K562 (cell line): ENCODE measurements at regions not wholly inside any gene's neighbourhood (a gene's known extent, or its start where the extent isn't known, plus 50 kb on each side); places are given as distances from the start of the nearest gene placed in this dataset.

Experiments used
- ATAC-seq: fragments of 200-7000 bp; cut with Tn5 transposase; 3 replicates; pipeline ENCODE4 v1.9.1; 2020; ENCODE audit warnings: moderate library complexity
- BruUV-seq: library from RNA; stranded (reverse); fragments of 400-500 nt; replicated peaks from 2 replicates; lab custom pipeline; 2021; lab: Mats Ljungman, UMichigan
- CTCF ChIA-PET: fragments of 300-600 bp; formaldehyde crosslinking; extraction: SDS; loops from one replicate; lab custom pipeline; 2021; ENCODE audit warnings: low intra/inter-chr PET ratio; lab: Yijun Ruan, JAX
- POLR2A ChIA-PET: fragments of 300-600, 350-650 bp; sonication (Branson Sonifier 250); formaldehyde crosslinking; extraction: SDS; loops from one replicate; lab custom pipeline; 2021; ENCODE audit warnings: antibody characterized with exemption, inconsistent platforms; lab: Yijun Ruan, JAX
- DNase-seq, 4 experiments: peaks; one replicate each; pipeline versions ENCODE4 v3.0.0 to v3.0.0-alpha.2; 2011 to 2018; ENCODE audit warnings: low spot score in 3 of 4, mixed read lengths in 3 of 4; ENCODE audit errors: extremely low read depth in 1 of 4
- FAIRE-seq: peaks from 2 replicates; lab custom pipeline; 2011; peaks lifted over from hg19 to GRCh38; lab: Jason Lieb, UNC
- H2AFZ ChIP-seq: 2 replicates; pipeline ENCODE4 v1.6.0; 2011; ENCODE audit warnings: low read depth, low read length, control low read depth, inconsistent platforms
- H3K27ac ChIP-seq: fragments of 200-600 bp; 3 replicates; pipeline ENCODE4 v1.8.0; 2011; ENCODE audit warnings: low read depth, mild to moderate bottlenecking, control low read depth, inconsistent platforms, low read length, moderate library complexity, mixed read lengths; ENCODE audit errors: extremely low read depth
- H3K27me3 ChIP-seq, 2 experiments: fragments of 300-600 bp in 1 of 2; 2 replicates in 1 of 2; 3 replicates in 1 of 2; pipeline versions ENCODE4 v1.6.0 to v1.8.0; 2011; ENCODE audit warnings: inconsistent platforms in 2 of 2, low read length in 2 of 2, mild to moderate bottlenecking in 1 of 2, mixed read lengths in 1 of 2, moderate library complexity in 1 of 2; ENCODE audit not compliant: control insufficient read depth in 2 of 2, insufficient read depth in 2 of 2
- H3K36me3 ChIP-seq: fragments of 300-600 bp; 3 replicates; pipeline ENCODE4 v1.8.0; 2011; ENCODE audit warnings: mild to moderate bottlenecking, low read length, inconsistent platforms; ENCODE audit not compliant: control insufficient read depth, insufficient read depth
- H3K4me1 ChIP-seq, 2 experiments: fragments of 200-600 bp in 1 of 2; replicated peaks in 1 of 2; 2 replicates in 1 of 2; 3 replicates in 1 of 2; pipeline versions ENCODE4 v1.5.1 to v1.8.0; 2011; ENCODE audit warnings: inconsistent platforms in 2 of 2, low read length in 2 of 2, mild to moderate bottlenecking in 1 of 2, mixed read lengths in 1 of 2, moderate library complexity in 1 of 2; ENCODE audit not compliant: control insufficient read depth in 2 of 2, insufficient read depth in 2 of 2
- H3K4me2 ChIP-seq: 2 replicates; pipeline ENCODE4 v1.6.1; 2011; ENCODE audit warnings: low read length, control low read depth, inconsistent platforms, mixed read lengths; ENCODE audit not compliant: insufficient read depth
- H3K4me3 ChIP-seq: fragments of 200-600 bp; sonication (generic), shearing (Covaris generic); 2 replicates; pipeline ENCODE4 v1.5.1; 2016; ENCODE audit warnings: control low read depth, inconsistent platforms
- H3K79me2 ChIP-seq: fragments of 200-600 bp; 3 replicates; pipeline ENCODE4 v1.8.0; 2011; ENCODE audit warnings: low read length, inconsistent platforms; ENCODE audit not compliant: control insufficient read depth, insufficient read depth
- H3K9ac ChIP-seq, 2 experiments: 2 replicates each; pipeline versions ENCODE4 v1.6.0 to v1.6.1; 2011; ENCODE audit warnings: low read depth in 2 of 2, low read length in 2 of 2, control low read depth in 1 of 2, inconsistent platforms in 1 of 2, mild to moderate bottlenecking in 1 of 2, mixed read lengths in 1 of 2; ENCODE audit not compliant: insufficient read depth in 1 of 2
- H3K9me1 ChIP-seq: one replicate; pipeline ENCODE4 v1.6.0; 2011; ENCODE audit warnings: inconsistent platforms, mild to moderate bottlenecking, low read length, moderate library complexity; ENCODE audit not compliant: control insufficient read depth, insufficient read depth
- H3K9me3 ChIP-seq: replicated peaks from 2 replicates; pipeline ENCODE4 v1.5.1; 2011; ENCODE audit warnings: low read depth, low read length, inconsistent platforms; ENCODE audit not compliant: control insufficient read depth, insufficient read depth
- H4K20me1 ChIP-seq: replicated peaks from 2 replicates; pipeline ENCODE4 v1.6.1; 2011; ENCODE audit warnings: low read length, inconsistent platforms, mixed read lengths; ENCODE audit not compliant: control insufficient read depth, insufficient read depth
- DDX20 ChIP-seq: fragments of 450-650 bp; IDR thresholded peaks from 2 replicates; pipeline ENCODE4 v1.6.1; 2016; ENCODE audit warnings: missing genetic modification characterization, low read depth, mild to moderate bottlenecking, missing compliant biosample characterization, moderate library complexity
- EHMT2 ChIP-seq: fragments of 450-650 bp; IDR thresholded peaks from 2 replicates; pipeline ENCODE4 v1.6.1; 2018; ENCODE audit warnings: antibody characterized with exemption
- FOXO4 ChIP-seq: fragments of 450-650 bp; formaldehyde crosslinking; IDR thresholded peaks from 2 replicates; pipeline ENCODE4 v1.4.0; 2020; ENCODE audit warnings: mild to moderate bottlenecking, moderate library complexity
- HEY1 ChIP-seq: fragments of 250-450 bp; sonication (Bioruptor Pico); IDR thresholded peaks from 2 replicates; pipeline ENCODE4 v1.5.0; 2020; ENCODE audit warnings: mild to moderate bottlenecking, moderate library complexity, borderline replicate concordance
- KLF6 ChIP-seq: fragments of 250-450 bp; sonication (Bioruptor Pico); IDR thresholded peaks from 2 replicates; pipeline ENCODE4 v1.4.0; 2020; ENCODE audit warnings: mild to moderate bottlenecking, moderate library complexity, borderline replicate concordance
- MAZ ChIP-seq, 2 experiments: fragments of 450-650 bp in 1 of 2; sonication (generic) in 1 of 2; formaldehyde crosslinking; IDR thresholded peaks in 1 of 2; conservative IDR thresholded peaks in 1 of 2; 2 replicates each; pipeline versions ENCODE4 v1.4.0 to v1.5.0; 2020; ENCODE audit warnings: mild to moderate bottlenecking in 1 of 2, missing genetic modification reagents in 1 of 2
- NFIC ChIP-seq: fragments of 450-650 bp; IDR thresholded peaks from 2 replicates; pipeline ENCODE4 v1.6.1; 2017; ENCODE audit warnings: mild to moderate bottlenecking, inconsistent platforms
- NRF1 ChIP-seq, 2 experiments: fragments of 450-650 bp; IDR thresholded peaks in 1 of 2; conservative IDR thresholded peaks in 1 of 2; 2 replicates each; pipeline ENCODE4 v1.6.1; 2014; ENCODE audit warnings: mild to moderate bottlenecking in 2 of 2
- RERE ChIP-seq: sonication (generic); formaldehyde crosslinking; IDR thresholded peaks from 2 replicates; pipeline ENCODE4 v1.8.0; 2023; ENCODE audit warnings: missing genetic modification reagents, mild to moderate bottlenecking, borderline replicate concordance
- TAF9B ChIP-seq: fragments of 450-650 bp; IDR thresholded peaks from 2 replicates; pipeline ENCODE4 v1.6.1; 2018; ENCODE audit warnings: mild to moderate bottlenecking; ENCODE audit not compliant: partially characterized antibody
- TSC22D4 ChIP-seq: fragments of 450-650 bp; IDR thresholded peaks from 2 replicates; pipeline ENCODE4 v1.6.1; 2016; ENCODE audit warnings: missing genetic modification characterization, missing biosample characterization, control low read depth
- ZBTB1 ChIP-seq: sonication (generic); formaldehyde crosslinking; IDR thresholded peaks from 2 replicates; pipeline ENCODE4 v1.8.1; 2023; ENCODE audit warnings: missing genetic modification reagents, low read depth, mild to moderate bottlenecking, borderline replicate concordance
- ZFP1 ChIP-seq: fragments of 450-650 bp; formaldehyde crosslinking; IDR thresholded peaks from 2 replicates; pipeline ENCODE4 v1.4.0; 2020; ENCODE audit warnings: mild to moderate bottlenecking, mixed read lengths
- ZNF12 ChIP-seq: sonication (generic); formaldehyde crosslinking; IDR thresholded peaks from 2 replicates; pipeline ENCODE4 v1.4.0; 2020; ENCODE audit warnings: mild to moderate bottlenecking, missing genetic modification reagents
- ZNF79 ChIP-seq: fragments of 250-450 bp; sonication (Bioruptor Pico); IDR thresholded peaks from 2 replicates; pipeline ENCODE4 v1.4.0; 2020; ENCODE audit warnings: low read depth, mild to moderate bottlenecking, moderate library complexity
- WGBS: fragments of 100-300 bp; shearing (Covaris generic); methylation state at CpG from one replicate; pipeline ENCODE4 v1.1.6; 2016; ENCODE audit warnings: low coverage, mixed read lengths; ENCODE audit not compliant: insufficient coverage; ENCODE audit errors: missing lambda C conversion rate; 5-methylcytosine and 5-hydroxymethylcytosine counted together
- in situ Hi-C: fragments of 300-500 bp; cut with MboI; formaldehyde crosslinking; loops from 4 replicates; pipeline ENCODE4 v1.15.0; 2018; ENCODE audit warnings: inconsistent platforms, mixed read lengths
- intact Hi-C: fragments of 100-400 bp; cut with micrococcal nuclease; formaldehyde crosslinking; loops from 2 replicates; pipeline ENCODE4 v1.14.2; 2022
- TF ChIP-seq, protein P1 (sequence below): fragments of 450-650 bp; IDR thresholded peaks from 2 replicates; pipeline ENCODE4 v1.6.1; 2016; ENCODE audit warnings: missing biosample characterization, missing genetic modification characterization

- H3K36me3 ChIP-seq, result no peaks in the 10 kb centered on the region
- CTCF ChIA-PET, result no interaction called here
- no peaks in the 10 kb centered on the region for H4K20me1 ChIP-seq
- H3K4me2 ChIP-seq, result no peak overlapping the region
- no peaks in the 10 kb centered on the region for H3K4me1 ChIP-seq
- WGBS, result 0% methylated on average over 3 of the region's 3 CpGs
- no peak overlapping the region for H3K9ac ChIP-seq
- H3K79me2 ChIP-seq, result no peaks in the 10 kb centered on the region
- H3K9me3 ChIP-seq, result no peaks in the 10 kb centered on the region
- ATAC-seq (no peak), FAIRE-seq (no peak), DNase-seq (no peak)
- no TSS peak for BruUV-seq
- in situ Hi-C loops (no loop called here), intact Hi-C loops (no loop called here)
- no peak overlapping the region for H3K4me3 ChIP-seq
- H3K9me1 ChIP-seq, result no peaks in the 10 kb centered on the region
- no peak overlapping the region for H2AFZ ChIP-seq
- H3K27ac ChIP-seq, result no peak overlapping the region
- H3K27me3 ChIP-seq, result no peaks in the 10 kb centered on the region
- TF ChIP-seq DDX20 (tag) (no peak), EHMT2 (no peak), TAF9B (no peak), ZFP1 (CRISPR knock-in tag) (no peak), FOXO4 (no peak), MAZ (CRISPR knock-in tag; conservative IDR thresholded peaks at IDR 0.05 in 1 of 2, IDR thresholded peaks at IDR 0.05 in 1 of 2) (no peak), HEY1 (CRISPR knock-in tag) (no peak), ZBTB1 (CRISPR knock-in tag) (no peak), KLF6 (no peak), NFIC (no peak), ZNF12 (no peak), RERE (CRISPR knock-in tag) (no peak), ZNF79 (CRISPR knock-in tag) (no peak), TSC22D4 (tag) (no peak), NRF1 (conservative IDR thresholded peaks at IDR 0.05 in 1 of 2, IDR thresholded peaks at IDR 0.05 in 1 of 2) (no peak)
- TF ChIP-seq, protein P1, sequence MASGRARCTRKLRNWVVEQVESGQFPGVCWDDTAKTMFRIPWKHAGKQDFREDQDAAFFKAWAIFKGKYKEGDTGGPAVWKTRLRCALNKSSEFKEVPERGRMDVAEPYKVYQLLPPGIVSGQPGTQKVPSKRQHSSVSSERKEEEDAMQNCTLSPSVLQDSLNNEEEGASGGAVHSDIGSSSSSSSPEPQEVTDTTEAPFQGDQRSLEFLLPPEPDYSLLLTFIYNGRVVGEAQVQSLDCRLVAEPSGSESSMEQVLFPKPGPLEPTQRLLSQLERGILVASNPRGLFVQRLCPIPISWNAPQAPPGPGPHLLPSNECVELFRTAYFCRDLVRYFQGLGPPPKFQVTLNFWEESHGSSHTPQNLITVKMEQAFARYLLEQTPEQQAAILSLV (tag), result no peak
- POLR2A ChIA-PET, result interaction anchor here (0.9 kb wide), 1 partner anchor 9 kb away, joined by 3 read pairs; no protein-coding TSS in a partner anchor
Measured at GRCh38 chr17:33560871-33561270, 267.8 kb upstream of the ASIC2 start.
